ENCODE measurements at regions not wholly inside any gene's neighbourhood (a gene's known extent, or its start where the extent isn't known, plus 50 kb on each side); places are given as distances from the start of the nearest gene placed in this dataset.

DNA sequence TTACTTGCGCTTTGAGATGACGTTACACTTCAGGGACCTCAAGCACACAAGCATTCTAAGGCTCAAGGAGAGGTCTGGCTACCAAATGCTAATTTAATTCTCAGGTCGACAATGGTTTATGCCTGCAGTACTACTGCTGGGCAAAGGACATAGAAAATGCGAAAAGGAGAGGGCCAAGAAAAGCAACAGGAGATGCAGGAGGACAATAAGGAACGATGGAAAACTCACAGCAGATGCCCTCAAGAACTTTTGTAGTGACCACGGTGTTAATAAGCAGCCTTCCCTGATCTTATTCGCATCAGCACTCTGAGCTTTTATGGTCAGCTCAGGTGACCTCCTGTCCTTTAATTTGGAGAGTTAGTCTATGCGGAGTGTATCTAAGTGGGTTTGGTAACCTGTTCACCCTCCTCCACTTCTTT lies 146.3 kb downstream of the GPR85 start:
- TF ChIP-seq CTCF (IDR thresholded peaks at IDR 0.05; ENCODE audit: insufficient read depth, low read length) (no peak), GABPA (IDR thresholded peaks at IDR 0.05; ENCODE audit: low read depth) (no peak), POLR2AphosphoS5 (IDR thresholded peaks at IDR 0.05; ENCODE audit: low read depth) (no peak; the same call in 1 of the 2 replicates)
